Neural cell (in vitro differentiated cells): ENCODE measurements at regions not wholly inside any gene's neighbourhood (a gene's known extent, or its start where the extent isn't known, plus 50 kb on each side); places are given as distances from the start of the nearest gene placed in this dataset.

Experiments used
- H2AFZ ChIP-seq: fragments of 200-600, 300-800 bp; sonication (generic), shearing (Covaris generic); 2 replicates; pipeline ENCODE4 v1.6.0; 2014; ENCODE audit warnings: low read depth, mild to moderate bottlenecking, antibody characterized with exemption, low read length, moderate library complexity
- H3F3A ChIP-seq: fragments of 200-600 bp; shearing (Covaris generic); 2 replicates; pipeline ENCODE4 v1.6.1; 2016; ENCODE audit warnings: mild to moderate bottlenecking, moderate library complexity, mixed read lengths, antibody characterized with exemption, low read length; ENCODE audit not compliant: insufficient read depth, poor library complexity, severe bottlenecking
- H3K27ac ChIP-seq: fragments of 200-600, 300-800 bp; sonication (generic), shearing (Covaris generic); 2 replicates; pipeline ENCODE4 v1.5.1; 2014; ENCODE audit warnings: mild to moderate bottlenecking, low read length, moderate library complexity
- H3K27me3 ChIP-seq: fragments of 300-800, 200-600 bp; sonication (generic), shearing (Covaris generic); 2 replicates; pipeline ENCODE4 v1.6.0; 2014; ENCODE audit warnings: mild to moderate bottlenecking, low read depth, low read length, moderate library complexity; ENCODE audit not compliant: insufficient read depth
- H3K36me3 ChIP-seq: fragments of 300-800, 200-600 bp; sonication (generic), shearing (Covaris generic); 2 replicates; pipeline ENCODE4 v1.5.1; 2014; ENCODE audit warnings: mild to moderate bottlenecking, antibody characterized with exemption, low read length, moderate library complexity; ENCODE audit not compliant: insufficient read depth
- H3K4me2 ChIP-seq: fragments of 300-800, 200-600 bp; sonication (generic), shearing (Covaris generic); 2 replicates; pipeline ENCODE4 v1.6.0; 2014; ENCODE audit warnings: mild to moderate bottlenecking, low read length
- H3K4me3 ChIP-seq: fragments of 300-800, 200-600 bp; sonication (generic), shearing (Covaris generic); 2 replicates; pipeline ENCODE4 v1.5.1; 2014; ENCODE audit warnings: mild to moderate bottlenecking, low read length, moderate library complexity
- H3K79me2 ChIP-seq: fragments of 200-600 bp; shearing (Covaris generic); replicated peaks from 2 replicates; pipeline ENCODE4 v1.6.0; 2014; ENCODE audit warnings: mild to moderate bottlenecking, low read length, moderate library complexity; ENCODE audit not compliant: insufficient read depth
- H3K9ac ChIP-seq: fragments of 300-800, 200-600 bp; sonication (generic), shearing (Covaris generic); 2 replicates; pipeline ENCODE4 v1.6.1; 2016; ENCODE audit warnings: mild to moderate bottlenecking, low read length, mixed read lengths
- H3K9me2 ChIP-seq: fragments of 200-600 bp; shearing (Covaris generic); 2 replicates; pipeline ENCODE4 v1.6.1; 2016; ENCODE audit warnings: mild to moderate bottlenecking, low read length, mixed read lengths; ENCODE audit not compliant: insufficient read depth
- H3K9me3 ChIP-seq: fragments of 200-600, 300-800 bp; sonication (generic), shearing (Covaris generic); 2 replicates; pipeline ENCODE4 v1.6.1; 2016; ENCODE audit warnings: mild to moderate bottlenecking, mixed run types, low read length, moderate library complexity, mixed read lengths
- H4K20me1 ChIP-seq: fragments of 200-600 bp; shearing (Covaris generic); 2 replicates; pipeline ENCODE4 v1.6.1; 2016; ENCODE audit warnings: mild to moderate bottlenecking, mixed run types; ENCODE audit not compliant: insufficient read depth
- CTCF ChIP-seq: fragments of 450-650 bp; IDR thresholded peaks from 2 replicates; pipeline ENCODE4 v1.5.1; 2014; ENCODE audit warnings: antibody characterized with exemption, mild to moderate bottlenecking, moderate library complexity; ENCODE audit not compliant: poor library complexity, severe bottlenecking
- EP300 ChIP-seq: fragments of 450-650 bp; conservative IDR thresholded peaks from 2 replicates; pipeline ENCODE4 v1.6.1; 2014; ENCODE audit warnings: antibody characterized with exemption, mild to moderate bottlenecking, moderate library complexity; ENCODE audit not compliant: poor library complexity, severe bottlenecking
- EZH2 ChIP-seq: fragments of 200-600, 300-800 bp; shearing (Covaris generic), sonication (generic); IDR thresholded peaks from 2 replicates; pipeline ENCODE4 v1.6.1; 2014; ENCODE audit warnings: antibody characterized with exemption, low read length, borderline replicate concordance, mild to moderate bottlenecking; ENCODE audit not compliant: insufficient read depth, poor library complexity, severe bottlenecking
- MXI1 ChIP-seq: fragments of 450-650 bp; conservative IDR thresholded peaks from 2 replicates; pipeline ENCODE4 v1.6.1; 2014; ENCODE audit warnings: antibody characterized with exemption, mild to moderate bottlenecking; ENCODE audit not compliant: poor library complexity, severe bottlenecking
- POLR2AphosphoS5 ChIP-seq: IDR thresholded peaks from 2 replicates; pipeline ENCODE4 v1.6.1; 2012
- RAD21 ChIP-seq: fragments of 450-650 bp; conservative IDR thresholded peaks from 2 replicates; pipeline ENCODE4 v1.6.1; 2014; ENCODE audit warnings: antibody characterized with exemption, mild to moderate bottlenecking, moderate library complexity
- REST ChIP-seq: IDR thresholded peaks from 2 replicates; pipeline ENCODE4 v1.6.1; 2012; ENCODE audit warnings: borderline replicate concordance
- SMC3 ChIP-seq: fragments of 450-650 bp; conservative IDR thresholded peaks from 2 replicates; pipeline ENCODE4 v1.6.1; 2014; ENCODE audit warnings: antibody characterized with exemption, mild to moderate bottlenecking, moderate library complexity; ENCODE audit not compliant: poor library complexity
- TAF1 ChIP-seq: IDR thresholded peaks from 2 replicates; pipeline ENCODE4 v1.6.1; 2012; ENCODE audit warnings: low read depth

GRCh38 chr6:169005166-169005565 is 248.5 kb downstream of the THBS2 start:
- no peak overlapping the region for H2AFZ ChIP-seq

GRCh38 chr6:169000022-169000421 is 253.6 kb downstream of the THBS2 start:
- no peaks in the 10 kb centered on the region for H3K9me3 ChIP-seq
- TF ChIP-seq EZH2: no peak
- TF ChIP-seq CTCF: no peak
- TF ChIP-seq MXI1: no peak
- TF ChIP-seq RAD21: no peak
- no peak for TF ChIP-seq REST
- TF ChIP-seq TAF1: no peak

More at GRCh38 chr6:169005166-169005565, 248.5 kb downstream of the THBS2 start:
- no peak overlapping the region for H3K4me3 ChIP-seq
- H3F3A ChIP-seq: no peaks in the 10 kb centered on the region
- no peaks in the 10 kb centered on the region for H3K79me2 ChIP-seq
- H3K27ac ChIP-seq: no peak overlapping the region
- no peak overlapping the region for H3K4me2 ChIP-seq
- H3K9me3 ChIP-seq: no peaks in the 10 kb centered on the region
- H3K9me2 ChIP-seq: no peaks in the 10 kb centered on the region
- H3K36me3 ChIP-seq: no peaks in the 10 kb centered on the region
- H4K20me1 ChIP-seq: no peaks in the 10 kb centered on the region
- TF ChIP-seq REST (no peak), SMC3 (no peak), POLR2AphosphoS5 (no peak), EZH2 (no peak), MXI1 (no peak), RAD21 (no peak), EP300 (no peak), TAF1 (no peak), CTCF (no peak)
- H3K9ac ChIP-seq: no peak overlapping the region
- H3K27me3 ChIP-seq: no peaks in the 10 kb centered on the region

More at GRCh38 chr6:169000022-169000421, 253.6 kb downstream of the THBS2 start:
- Histone ChIP-seq H3K9ac (no peak overlapping the region), H3K36me3 (no peaks in the 10 kb centered on the region), H3K4me2 (no peak overlapping the region), H2AFZ (no peak overlapping the region), H3K27me3 (no peaks in the 10 kb centered on the region), H3K9me2 (no peaks in the 10 kb centered on the region), H4K20me1 (no peaks in the 10 kb centered on the region), H3F3A (no peaks in the 10 kb centered on the region), H3K79me2 (no peaks in the 10 kb centered on the region), H3K27ac (no peak overlapping the region), H3K4me3 (no peak overlapping the region)
